H1 (cell line): ENCODE measurements at regions not wholly inside any gene's neighbourhood (a gene's known extent, or its start where the extent isn't known, plus 50 kb on each side); places are given as distances from the start of the nearest gene placed in this dataset.

Experiments
- CTCF ChIA-PET: fragments of 300-600 bp; sonication (Branson Sonifier 250); formaldehyde crosslinking; loops from one replicate; lab custom pipeline; 2021; ENCODE audit not compliant: partially characterized antibody; lab: Charles Lee
- POLR2A ChIA-PET: fragments of 300-600 bp; sonication (Branson Sonifier 250); formaldehyde crosslinking; loops from one replicate; lab custom pipeline; 2021; ENCODE audit warnings: inconsistent platforms; ENCODE audit not compliant: partially characterized antibody; lab: Charles Lee
- DNase-seq, 2 experiments: peaks; one replicate each; pipeline versions ENCODE4 v3.0.0 to v3.0.0-alpha.2; 2010 to 2022; ENCODE audit warnings: low spot score in 2 of 2, low read depth in 1 of 2, mixed read lengths in 1 of 2
- FAIRE-seq: peaks from 2 replicates; lab custom pipeline; 2011; peaks lifted over from hg19 to GRCh38; lab: Jason Lieb, UNC
- H2AFZ ChIP-seq: 2 replicates; pipeline ENCODE4 v1.8.1; 2012; ENCODE audit warnings: low read length, inconsistent platforms
- H2AK5ac ChIP-seq: 2 replicates; pipeline ENCODE4 v1.6.1; 2013; ENCODE audit warnings: low read depth, low read length
- H2BK120ac ChIP-seq: replicated peaks from 2 replicates; pipeline ENCODE3; 2013; ENCODE audit warnings: low read depth, low read length, inconsistent platforms
- H2BK12ac ChIP-seq: 2 replicates; pipeline ENCODE4 v1.6.1; 2013; ENCODE audit warnings: low read depth, low read length
- H2BK15ac ChIP-seq: 2 replicates; pipeline ENCODE4 v1.6.1; 2013; ENCODE audit warnings: low read length
- H2BK20ac ChIP-seq: 2 replicates; pipeline ENCODE4 v1.6.1; 2013; ENCODE audit warnings: low read length
- H2BK5ac ChIP-seq: 2 replicates; pipeline ENCODE4 v1.6.1; 2013; ENCODE audit warnings: low read depth, low read length
- H3K14ac ChIP-seq: 2 replicates; pipeline ENCODE4 v1.6.1; 2013; ENCODE audit warnings: inconsistent platforms; ENCODE audit not compliant: insufficient read length
- H3K18ac ChIP-seq: 2 replicates; pipeline ENCODE4 v1.6.1; 2013; ENCODE audit warnings: low read length; ENCODE audit errors: extremely low read depth
- H3K23ac ChIP-seq: 2 replicates; pipeline ENCODE4 v1.6.1; 2013; ENCODE audit warnings: inconsistent platforms; ENCODE audit not compliant: insufficient read length
- H3K23me2 ChIP-seq: 2 replicates; pipeline ENCODE4 v1.6.1; 2013; ENCODE audit warnings: low read depth, low read length
- H3K27ac ChIP-seq: 2 replicates; pipeline ENCODE4 v1.6.1; 2011; ENCODE audit warnings: low read depth, low read length, inconsistent platforms
- H3K27me3 ChIP-seq, 4 experiments: replicated peaks in 1 of 4; 1 replicate in 1 of 4; 2 replicates in 3 of 4; pipeline versions ENCODE4 v1.6.1 to v1.8.1; 2011 to 2013; ENCODE audit warnings: low read length in 3 of 4, mild to moderate bottlenecking in 3 of 4, inconsistent platforms in 2 of 4, mixed read lengths in 2 of 4, moderate library complexity in 1 of 4; ENCODE audit not compliant: control insufficient read depth in 3 of 4, insufficient read depth in 3 of 4; ENCODE audit errors: extremely low read depth in 1 of 4
- H3K36me3 ChIP-seq, 4 experiments: 2 replicates each; pipeline versions ENCODE4 v1.6.1 to v1.8.1; 2011 to 2013; ENCODE audit warnings: mild to moderate bottlenecking in 4 of 4, low read length in 3 of 4, moderate library complexity in 2 of 4, control low read depth in 1 of 4, inconsistent platforms in 1 of 4; ENCODE audit not compliant: insufficient read depth in 4 of 4, control insufficient read depth in 2 of 4
- H3K4ac ChIP-seq: replicated peaks from 2 replicates; pipeline ENCODE3; 2013; ENCODE audit warnings: low read length, low read depth, mixed read lengths, inconsistent platforms; ENCODE audit not compliant: insufficient read length
- H3K4me1 ChIP-seq, 4 experiments: replicated peaks in 1 of 4; 1 replicate in 1 of 4; 2 replicates in 3 of 4; pipeline versions ENCODE4 v1.6.1 to v1.8.1; 2011 to 2013; ENCODE audit warnings: low read length in 3 of 4, inconsistent platforms in 2 of 4, mixed read lengths in 1 of 4; ENCODE audit not compliant: insufficient read depth in 4 of 4, control insufficient read depth in 3 of 4
- H3K4me2 ChIP-seq, 2 experiments: 2 replicates each; pipeline versions ENCODE4 v1.6.1 to v1.8.1; 2011 to 2013; ENCODE audit warnings: low read depth in 2 of 2, low read length in 2 of 2, control low read depth in 1 of 2, inconsistent platforms in 1 of 2, mild to moderate bottlenecking in 1 of 2; ENCODE audit not compliant: insufficient read depth in 1 of 2
- H3K4me3 ChIP-seq, 4 experiments: fragments of 200-600, 300-600 bp in 1 of 4; sonication (generic), shearing (Covaris generic), sonication (Bioruptor Twin) in 1 of 4; 2 replicates each; pipeline versions ENCODE4 v1.5.1 to v1.8.1; 2011 to 2016; ENCODE audit warnings: low read length in 4 of 4, low read depth in 3 of 4, control low read depth in 2 of 4, inconsistent platforms in 2 of 4, mild to moderate bottlenecking in 2 of 4, mixed read lengths in 1 of 4, moderate library complexity in 1 of 4; ENCODE audit not compliant: insufficient read depth in 2 of 4; ENCODE audit errors: extremely low read depth in 1 of 4
- H3K56ac ChIP-seq: replicated peaks from 2 replicates; pipeline ENCODE3; 2013; ENCODE audit warnings: low read depth, mild to moderate bottlenecking, mixed read lengths, low read length, inconsistent platforms; ENCODE audit not compliant: insufficient read length
- H3K79me1 ChIP-seq: 2 replicates; pipeline ENCODE4 v1.6.1; 2013; ENCODE audit warnings: low read depth, low read length, control low read depth
- H3K79me2 ChIP-seq, 2 experiments: 2 replicates each; pipeline versions ENCODE4 v1.6.1 to v1.8.1; 2012 to 2013; ENCODE audit warnings: low read length in 2 of 2, mild to moderate bottlenecking in 2 of 2, inconsistent platforms in 1 of 2; ENCODE audit not compliant: insufficient read depth in 2 of 2, control insufficient read depth in 1 of 2
- H3K9ac ChIP-seq, 4 experiments: replicated peaks in 1 of 4; 1 replicate in 1 of 4; 2 replicates in 3 of 4; pipeline versions ENCODE4 v1.6.1 to v1.8.1; 2011 to 2013; ENCODE audit warnings: low read depth in 3 of 4, low read length in 3 of 4, control low read depth in 2 of 4, mild to moderate bottlenecking in 2 of 4, moderate library complexity in 2 of 4, inconsistent platforms in 1 of 4; ENCODE audit errors: extremely low read depth in 1 of 4
- H3K9me3 ChIP-seq, 2 experiments: 2 replicates each; pipeline versions ENCODE4 v1.6.1 to v1.8.1; 2012 to 2013; ENCODE audit warnings: mild to moderate bottlenecking in 2 of 2, moderate library complexity in 2 of 2, control low read depth in 1 of 2, inconsistent platforms in 1 of 2, low read depth in 1 of 2, low read length in 1 of 2, mixed read lengths in 1 of 2; ENCODE audit not compliant: insufficient read depth in 2 of 2
- H4K20me1 ChIP-seq, 2 experiments: replicated peaks in 1 of 2; 2 replicates each; pipeline versions ENCODE3 to v1.8.1; 2011 to 2013; ENCODE audit warnings: inconsistent platforms in 2 of 2, low read length in 2 of 2, mild to moderate bottlenecking in 1 of 2; ENCODE audit not compliant: insufficient read depth in 2 of 2, control insufficient read depth in 1 of 2
- H4K5ac ChIP-seq: 2 replicates; pipeline ENCODE4 v1.6.1; 2013; ENCODE audit warnings: low read length, low read depth, mixed read lengths, inconsistent platforms; ENCODE audit not compliant: insufficient read length
- H4K8ac ChIP-seq: 2 replicates; pipeline ENCODE4 v1.8.0; 2013; ENCODE audit warnings: mild to moderate bottlenecking, moderate library complexity, low read length, inconsistent platforms; ENCODE audit not compliant: insufficient read depth; ENCODE audit errors: extremely low read depth
- H4K91ac ChIP-seq: replicated peaks from 2 replicates; pipeline ENCODE3; 2013; ENCODE audit warnings: low read length, mixed read lengths, inconsistent platforms; ENCODE audit not compliant: insufficient read length
- CREB1 ChIP-seq: IDR thresholded peaks from 2 replicates; pipeline ENCODE4 v1.6.1; 2012; ENCODE audit warnings: inconsistent platforms
- EZH2 ChIP-seq: fragments of 200-600 bp; sonication (generic); IDR thresholded peaks from 2 replicates; pipeline ENCODE4 v1.7.1; 2012; ENCODE audit warnings: low read depth, mild to moderate bottlenecking, moderate library complexity, low read length, inconsistent platforms; ENCODE audit not compliant: severe bottlenecking
- SAP30 ChIP-seq: fragments of 300-600 bp; sonication (generic); IDR thresholded peaks from 2 replicates; pipeline ENCODE4 v1.7.1; 2012; ENCODE audit warnings: low read length, moderate library complexity, mild to moderate bottlenecking, inconsistent platforms; ENCODE audit not compliant: insufficient read depth, insufficient replicate concordance
- SP4 ChIP-seq: IDR thresholded peaks from 2 replicates; pipeline ENCODE4 v1.6.1; 2012; ENCODE audit warnings: low read length, inconsistent platforms
- TEAD4 ChIP-seq: IDR thresholded peaks from 2 replicates; pipeline ENCODE4 v1.6.1; 2012; ENCODE audit warnings: low read depth, low read length, inconsistent platforms, mixed read lengths
- USF2 ChIP-seq: IDR thresholded peaks from 2 replicates; pipeline ENCODE4 v1.6.1; 2011; ENCODE audit warnings: low read length, improper control_type of control experiment
- YY1 ChIP-seq: IDR thresholded peaks from 2 replicates; pipeline ENCODE4 v1.6.1; 2011; ENCODE audit warnings: low read depth, mild to moderate bottlenecking, low read length
- WGBS, 2 experiments: shearing (Covaris generic) in 1 of 2; methylation state at CpG; one replicate each; pipeline versions ENCODE4 v1.1.6 to v1.1.7; 2013 to 2015; ENCODE audit warnings: low lambda C conversion rate in 2 of 2, mixed read lengths in 2 of 2, inconsistent platforms in 1 of 2, low coverage in 1 of 2, missing lambda C conversion rate in 1 of 2; ENCODE audit not compliant: insufficient replicate concordance in 2 of 2, insufficient coverage in 1 of 2, insufficient read length in 1 of 2; ENCODE audit errors: extremely low coverage in 1 of 2, missing lambda C conversion rate in 1 of 2; 5-methylcytosine and 5-hydroxymethylcytosine counted together

- Histone ChIP-seq H3K27me3 (no peaks in the 10 kb centered on the region), H3K4ac (no peak overlapping the region), H2AFZ (no peak overlapping the region), H2AK5ac (no peak overlapping the region), H3K56ac (no peak overlapping the region), H2BK12ac (no peak overlapping the region), H3K27ac (no peak overlapping the region), H3K23ac (no peak overlapping the region), H3K36me3 (no peaks in the 10 kb centered on the region), H3K9ac (no peak overlapping the region), H3K23me2 (no peaks in the 10 kb centered on the region; the same call in 1 of the 2 replicates), H3K14ac (no peak overlapping the region), H3K9me3 (no peaks in the 10 kb centered on the region)
- no peak for DNase-seq
- WGBS, 2 experiments: 92% methylated on average over 4 of the region's 4 CpGs; no CpG with 5 or more reads in 1 of the 2 experiments
- no peak for TF ChIP-seq CREB1
- TF ChIP-seq SP4: no peak
- no peak for TF ChIP-seq USF2
- no peak for TF ChIP-seq YY1
- no peak for TF ChIP-seq SAP30
- no peak for TF ChIP-seq TEAD4
- TF ChIP-seq EZH2: no peak
- TF ChIP-seq, all 59 proteins: peak for 0
- Histone ChIP-seq H2BK120ac (no peak overlapping the region), H3K4me3 (no peak overlapping the region), H3K4me2 (no peak overlapping the region), H2BK20ac (no peak overlapping the region), H4K20me1 (no peaks in the 10 kb centered on the region), H2BK5ac (no peak overlapping the region), H4K8ac (no peak overlapping the region), H4K91ac (no peak overlapping the region), H3K79me1 (no peaks in the 10 kb centered on the region), H2BK15ac (no peak overlapping the region), H4K5ac (no peak overlapping the region), H3K4me1 (no peaks in the 10 kb centered on the region), H3K79me2 (no peaks in the 10 kb centered on the region), H3K18ac (no peak overlapping the region)
- ChIA-PET CTCF (no interaction called here), POLR2A (no interaction called here)
- FAIRE-seq: no peak
Measured at GRCh38 chr11:98040061-98040808, 980.5 kb upstream of the CNTN5 start.
